Hepatocyte (in vitro differentiated cells): ENCODE measurements at regions not wholly inside any gene's neighbourhood (a gene's known extent, or its start where the extent isn't known, plus 50 kb on each side); places are given as distances from the start of the nearest gene placed in this dataset.

Experiments
- DNase-seq: peaks from one replicate; pipeline ENCODE4 v3.0.0-alpha.2; 2016; ENCODE audit warnings: low spot score
- H2AFZ ChIP-seq: fragments of 200-600 bp; sonication (generic); 2 replicates; pipeline ENCODE4 v1.6.0; 2016; ENCODE audit warnings: antibody characterized with exemption, mild to moderate bottlenecking
- H3K27ac ChIP-seq: fragments of 200-600 bp; sonication (generic); 2 replicates; pipeline ENCODE4 v1.5.1; 2016; ENCODE audit warnings: mild to moderate bottlenecking
- H3K27me3 ChIP-seq: fragments of 200-600 bp; sonication (generic); 2 replicates; pipeline ENCODE4 v1.6.1; 2016
- H3K36me3 ChIP-seq: fragments of 200-600 bp; sonication (generic); replicated peaks from 2 replicates; pipeline ENCODE4 v1.5.1; 2016; ENCODE audit warnings: low read depth; ENCODE audit not compliant: insufficient read depth
- H3K4me1 ChIP-seq: fragments of 200-600 bp; sonication (generic); 2 replicates; pipeline ENCODE4 v1.5.1; 2016; ENCODE audit warnings: mild to moderate bottlenecking, moderate library complexity; ENCODE audit not compliant: insufficient read depth
- H3K4me2 ChIP-seq: fragments of 200-600 bp; sonication (generic); 2 replicates; pipeline ENCODE4 v1.6.0; 2016
- H3K4me3 ChIP-seq: fragments of 200-600 bp; sonication (generic); 2 replicates; pipeline ENCODE4 v1.5.1; 2016; ENCODE audit warnings: mild to moderate bottlenecking
- H3K79me2 ChIP-seq: fragments of 200-600 bp; sonication (generic); 2 replicates; pipeline ENCODE4 v1.6.0; 2017; ENCODE audit warnings: mild to moderate bottlenecking
- H3K9me2 ChIP-seq: fragments of 200-600 bp; sonication (generic); replicated peaks from 2 replicates; pipeline ENCODE4 v1.6.0; 2017; ENCODE audit warnings: mild to moderate bottlenecking; ENCODE audit not compliant: insufficient read depth
- H3K9me3 ChIP-seq: fragments of 200-600 bp; sonication (generic); 2 replicates; pipeline ENCODE4 v1.5.1; 2016; ENCODE audit warnings: low read depth, mild to moderate bottlenecking
- H4K20me1 ChIP-seq: fragments of 200-600 bp; sonication (generic); 2 replicates; pipeline ENCODE4 v1.6.0; 2016; ENCODE audit warnings: mild to moderate bottlenecking; ENCODE audit not compliant: insufficient read depth, poor library complexity, severe bottlenecking
- EZH2 ChIP-seq: fragments of 200-600 bp; sonication (generic); IDR thresholded peaks from 2 replicates; pipeline ENCODE4 v1.6.1; 2016; ENCODE audit warnings: antibody characterized with exemption, mild to moderate bottlenecking, borderline replicate concordance
- EZH2phosphoT487 ChIP-seq: fragments of 200-600 bp; sonication (generic); IDR thresholded peaks from one replicate; pipeline ENCODE4 v1.6.1; 2018; ENCODE audit warnings: antibody characterized with exemption, mild to moderate bottlenecking, low read depth, moderate library complexity; ENCODE audit not compliant: unreplicated experiment, severe bottlenecking
- WGBS: methylation state at CpG from one replicate; pipeline ENCODE4 v1.1.6; 2016; ENCODE audit warnings: low lambda C conversion rate; ENCODE audit errors: missing lambda C conversion rate; 5-methylcytosine and 5-hydroxymethylcytosine counted together
- TF ChIP-seq, protein P1 (sequence below): fragments of 200-600 bp; sonication (generic); IDR thresholded peaks from 2 replicates; pipeline ENCODE4 v1.5.1; 2016; ENCODE audit warnings: antibody characterized with exemption, mild to moderate bottlenecking; ENCODE audit not compliant: poor library complexity

DNA sequence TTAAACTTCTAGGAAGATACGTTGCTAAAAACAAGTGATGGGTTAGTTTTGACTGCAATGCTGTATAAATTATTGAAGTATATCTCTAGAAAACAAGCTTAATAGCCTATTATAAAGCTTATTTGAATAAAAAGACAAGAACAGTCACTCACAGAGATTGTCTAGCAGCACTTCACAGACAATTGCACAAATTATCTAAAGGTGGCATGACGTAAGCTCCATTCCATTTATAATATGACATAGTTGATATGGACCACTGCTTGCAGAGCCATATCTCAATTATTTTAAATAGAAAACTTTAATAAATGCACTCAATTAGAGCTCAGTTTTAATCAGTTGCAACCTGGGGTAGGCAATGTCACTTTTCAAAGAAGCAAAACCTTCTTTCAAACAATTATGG is 319.9 kb upstream of the GBE1 start:
- Histone ChIP-seq H3K9me3 (no peaks in the 10 kb centered on the region), H3K9me2 (no peaks in the 10 kb centered on the region), H3K27ac (no peak overlapping the region), H4K20me1 (no peaks in the 10 kb centered on the region), H3K27me3 (no peaks in the 10 kb centered on the region), H3K4me2 (no peak overlapping the region), H3K79me2 (no peaks in the 10 kb centered on the region), H3K4me1 (no peaks in the 10 kb centered on the region), H2AFZ (no peak overlapping the region), H3K36me3 (no peaks in the 10 kb centered on the region), H3K4me3 (no peak overlapping the region)
- no peak for DNase-seq
- TF ChIP-seq, protein P1, sequence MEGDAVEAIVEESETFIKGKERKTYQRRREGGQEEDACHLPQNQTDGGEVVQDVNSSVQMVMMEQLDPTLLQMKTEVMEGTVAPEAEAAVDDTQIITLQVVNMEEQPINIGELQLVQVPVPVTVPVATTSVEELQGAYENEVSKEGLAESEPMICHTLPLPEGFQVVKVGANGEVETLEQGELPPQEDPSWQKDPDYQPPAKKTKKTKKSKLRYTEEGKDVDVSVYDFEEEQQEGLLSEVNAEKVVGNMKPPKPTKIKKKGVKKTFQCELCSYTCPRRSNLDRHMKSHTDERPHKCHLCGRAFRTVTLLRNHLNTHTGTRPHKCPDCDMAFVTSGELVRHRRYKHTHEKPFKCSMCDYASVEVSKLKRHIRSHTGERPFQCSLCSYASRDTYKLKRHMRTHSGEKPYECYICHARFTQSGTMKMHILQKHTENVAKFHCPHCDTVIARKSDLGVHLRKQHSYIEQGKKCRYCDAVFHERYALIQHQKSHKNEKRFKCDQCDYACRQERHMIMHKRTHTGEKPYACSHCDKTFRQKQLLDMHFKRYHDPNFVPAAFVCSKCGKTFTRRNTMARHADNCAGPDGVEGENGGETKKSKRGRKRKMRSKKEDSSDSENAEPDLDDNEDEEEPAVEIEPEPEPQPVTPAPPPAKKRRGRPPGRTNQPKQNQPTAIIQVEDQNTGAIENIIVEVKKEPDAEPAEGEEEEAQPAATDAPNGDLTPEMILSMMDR: no peak
- no peak for TF ChIP-seq EZH2phosphoT487
- TF ChIP-seq EZH2: no peak
- WGBS: 94% methylated on average over 2 of the region's 2 CpGs

DNA sequence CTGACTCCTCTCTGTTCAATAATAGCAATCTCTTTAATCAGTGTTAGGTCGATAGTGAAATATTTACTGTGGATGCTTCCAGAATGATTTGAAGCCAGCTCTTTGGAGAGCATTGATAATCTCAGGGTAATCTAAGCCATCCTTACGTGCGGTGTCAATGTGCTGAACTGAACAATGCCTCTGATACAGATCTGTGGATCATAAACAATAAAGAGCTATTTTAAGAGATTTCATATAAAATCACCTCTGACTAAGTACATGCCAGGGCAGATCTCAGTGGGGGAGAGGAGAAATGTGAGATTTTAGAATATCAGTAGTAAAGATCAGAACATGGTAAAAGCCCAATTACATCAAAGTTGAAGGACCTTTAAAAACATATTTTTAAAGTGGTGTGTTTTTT is 319.3 kb upstream of the GBE1 start:
- Histone ChIP-seq H3K9me2 (no peaks in the 10 kb centered on the region), H4K20me1 (no peaks in the 10 kb centered on the region), H3K4me3 (no peak overlapping the region), H3K27ac (no peak overlapping the region), H3K36me3 (no peaks in the 10 kb centered on the region), H2AFZ (no peak overlapping the region), H3K79me2 (no peaks in the 10 kb centered on the region), H3K4me1 (no peaks in the 10 kb centered on the region), H3K9me3 (no peaks in the 10 kb centered on the region), H3K27me3 (no peaks in the 10 kb centered on the region), H3K4me2 (no peak overlapping the region)
- TF ChIP-seq EZH2: no peak
- TF ChIP-seq, protein P1: no peak
- no peak for TF ChIP-seq EZH2phosphoT487
- whole genome bisulfite sequencing: 51% methylated on average over 3 of the region's 3 CpGs
- DNase-seq: no peak

DNA sequence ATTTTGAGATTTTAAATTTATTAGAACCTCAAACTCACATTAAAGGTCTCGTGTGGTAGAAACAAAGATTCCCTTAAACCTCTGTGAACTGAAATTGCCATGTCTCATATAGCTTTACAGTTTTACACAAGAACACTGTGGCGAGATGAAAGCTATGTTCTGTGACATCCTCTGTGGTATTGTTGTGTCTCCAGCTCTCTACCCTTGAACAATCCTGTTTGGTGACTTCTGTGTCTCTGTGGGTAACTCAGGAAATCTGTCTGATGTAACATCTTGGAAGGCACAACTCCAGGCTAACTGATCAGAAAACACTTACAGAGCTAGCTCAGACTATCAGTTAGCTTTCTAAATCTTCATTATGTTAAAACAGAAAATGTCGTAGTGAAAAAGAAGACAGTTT is 318.8 kb upstream of the GBE1 start:
- 73% methylated on average over 3 of the region's 3 CpGs for WGBS
- Histone ChIP-seq H3K27me3 (no peaks in the 10 kb centered on the region), H3K9me2 (no peaks in the 10 kb centered on the region), H2AFZ (no peak overlapping the region), H3K9me3 (no peaks in the 10 kb centered on the region), H3K4me1 (no peaks in the 10 kb centered on the region), H3K4me2 (no peak overlapping the region), H4K20me1 (no peaks in the 10 kb centered on the region), H3K4me3 (no peak overlapping the region), H3K36me3 (no peaks in the 10 kb centered on the region), H3K79me2 (no peaks in the 10 kb centered on the region), H3K27ac (no peak overlapping the region)
- DNase-seq: no peak
- TF ChIP-seq EZH2 (no peak), EZH2phosphoT487 (no peak)
- TF ChIP-seq, protein P1: no peak

DNA sequence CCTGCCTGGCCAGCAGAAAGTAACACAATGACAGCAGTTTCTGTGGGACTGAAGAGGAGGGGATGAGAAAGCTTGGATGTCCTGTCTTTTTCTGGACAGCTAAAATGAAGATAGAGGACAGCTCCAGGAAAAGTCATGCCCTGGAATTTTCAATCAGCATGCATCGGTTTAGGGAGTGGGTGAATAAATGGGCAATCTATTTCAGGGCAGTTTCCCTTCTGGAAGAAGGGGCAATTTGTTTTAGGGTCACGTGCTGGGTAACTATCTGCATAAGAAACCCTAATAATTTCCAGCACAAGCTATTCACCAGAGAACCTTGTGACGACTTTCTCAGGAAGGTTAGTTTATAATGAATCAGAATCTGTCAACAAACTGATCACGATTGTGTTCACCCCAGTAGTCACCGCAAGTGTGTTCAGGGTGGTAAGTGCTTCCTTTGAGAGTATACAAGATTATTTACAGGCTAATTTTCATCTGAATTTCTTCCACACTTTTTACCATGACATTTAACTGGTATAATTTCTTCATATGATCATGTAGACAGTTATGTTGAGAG is 318.0 kb upstream of the GBE1 start:
- no peaks in the 10 kb centered on the region for H3K9me2 ChIP-seq
- H3K27ac ChIP-seq: no peak overlapping the region
- no peak for DNase-seq
- 82% methylated on average over 5 of the region's 5 CpGs for WGBS
- no peaks in the 10 kb centered on the region for H3K9me3 ChIP-seq
- H3K4me1 ChIP-seq: no peaks in the 10 kb centered on the region
- no peak overlapping the region for H3K4me3 ChIP-seq
- H2AFZ ChIP-seq: no peak overlapping the region
- H3K79me2 ChIP-seq: no peaks in the 10 kb centered on the region
- H3K36me3 ChIP-seq: no peaks in the 10 kb centered on the region
- H4K20me1 ChIP-seq: no peaks in the 10 kb centered on the region
- no peak overlapping the region for H3K4me2 ChIP-seq
- no peak for TF ChIP-seq EZH2
- TF ChIP-seq EZH2phosphoT487: no peak
- TF ChIP-seq, protein P1: no peak
- H3K27me3 ChIP-seq: no peaks in the 10 kb centered on the region
